ENCODE measurements at regions not wholly inside any gene's neighbourhood (a gene's known extent, or its start where the extent isn't known, plus 50 kb on each side); places are given as distances from the start of the nearest gene placed in this dataset.

DNA sequence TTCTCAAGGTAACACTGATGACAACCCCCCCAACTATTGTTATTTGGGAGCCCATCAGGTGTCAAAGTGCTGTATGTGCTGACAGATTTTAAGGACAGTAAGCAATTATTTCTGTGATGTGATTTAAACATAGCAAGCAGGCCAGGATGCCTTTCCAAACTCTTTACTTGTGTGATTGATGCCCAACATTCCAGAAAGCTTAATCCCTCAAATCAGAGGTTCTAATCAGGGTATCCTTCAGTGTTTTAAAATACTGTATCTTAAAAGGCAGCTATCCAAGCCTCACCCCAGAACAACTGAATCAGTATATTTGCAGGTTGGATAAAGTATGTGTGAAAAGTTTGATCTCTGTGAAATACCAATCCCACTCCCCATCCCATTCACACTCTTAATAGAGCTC is 119.7 kb downstream of the GASK1B start:
- Histone ChIP-seq H3K4me3 (ENCODE audit: low read length) (no peak overlapping the region), H3K27ac (ENCODE audit: low read length) (no peak overlapping the region), H3K9me3 (ENCODE audit: control insufficient read depth, insufficient read depth, low read length) (no peaks in the 10 kb centered on the region), H3K4me1 (ENCODE audit: control insufficient read depth, insufficient read depth, low read length) (no peaks in the 10 kb centered on the region), H3K36me3 (ENCODE audit: control insufficient read depth, insufficient read depth, low read length) (no peaks in the 10 kb centered on the region), H3K27me3 (ENCODE audit: control insufficient read depth, insufficient read depth, low read length) (no peaks in the 10 kb centered on the region)
- TF ChIP-seq, protein P1, sequence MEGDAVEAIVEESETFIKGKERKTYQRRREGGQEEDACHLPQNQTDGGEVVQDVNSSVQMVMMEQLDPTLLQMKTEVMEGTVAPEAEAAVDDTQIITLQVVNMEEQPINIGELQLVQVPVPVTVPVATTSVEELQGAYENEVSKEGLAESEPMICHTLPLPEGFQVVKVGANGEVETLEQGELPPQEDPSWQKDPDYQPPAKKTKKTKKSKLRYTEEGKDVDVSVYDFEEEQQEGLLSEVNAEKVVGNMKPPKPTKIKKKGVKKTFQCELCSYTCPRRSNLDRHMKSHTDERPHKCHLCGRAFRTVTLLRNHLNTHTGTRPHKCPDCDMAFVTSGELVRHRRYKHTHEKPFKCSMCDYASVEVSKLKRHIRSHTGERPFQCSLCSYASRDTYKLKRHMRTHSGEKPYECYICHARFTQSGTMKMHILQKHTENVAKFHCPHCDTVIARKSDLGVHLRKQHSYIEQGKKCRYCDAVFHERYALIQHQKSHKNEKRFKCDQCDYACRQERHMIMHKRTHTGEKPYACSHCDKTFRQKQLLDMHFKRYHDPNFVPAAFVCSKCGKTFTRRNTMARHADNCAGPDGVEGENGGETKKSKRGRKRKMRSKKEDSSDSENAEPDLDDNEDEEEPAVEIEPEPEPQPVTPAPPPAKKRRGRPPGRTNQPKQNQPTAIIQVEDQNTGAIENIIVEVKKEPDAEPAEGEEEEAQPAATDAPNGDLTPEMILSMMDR (IDR thresholded peaks at IDR 0.05) = no peak
- Mint-ChIP-seq H3K4me3 (no peak overlapping the region), H3K4me1 (no peaks in the 10 kb centered on the region), H3K36me3 (no peaks in the 10 kb centered on the region), H3K9me3 (peaks cover 10 to 14% of the 10 kb centered on the region in 2 donors), H3K27ac (no peak overlapping the region), H3K27me3 (ENCODE audit: low read depth in 2 of 2) (no peaks in the 10 kb centered on the region)
- DNase-seq = no peak
- ATAC-seq = no peak
- intact Hi-C loops (cut with micrococcal nuclease) = no loop called here

DNA sequence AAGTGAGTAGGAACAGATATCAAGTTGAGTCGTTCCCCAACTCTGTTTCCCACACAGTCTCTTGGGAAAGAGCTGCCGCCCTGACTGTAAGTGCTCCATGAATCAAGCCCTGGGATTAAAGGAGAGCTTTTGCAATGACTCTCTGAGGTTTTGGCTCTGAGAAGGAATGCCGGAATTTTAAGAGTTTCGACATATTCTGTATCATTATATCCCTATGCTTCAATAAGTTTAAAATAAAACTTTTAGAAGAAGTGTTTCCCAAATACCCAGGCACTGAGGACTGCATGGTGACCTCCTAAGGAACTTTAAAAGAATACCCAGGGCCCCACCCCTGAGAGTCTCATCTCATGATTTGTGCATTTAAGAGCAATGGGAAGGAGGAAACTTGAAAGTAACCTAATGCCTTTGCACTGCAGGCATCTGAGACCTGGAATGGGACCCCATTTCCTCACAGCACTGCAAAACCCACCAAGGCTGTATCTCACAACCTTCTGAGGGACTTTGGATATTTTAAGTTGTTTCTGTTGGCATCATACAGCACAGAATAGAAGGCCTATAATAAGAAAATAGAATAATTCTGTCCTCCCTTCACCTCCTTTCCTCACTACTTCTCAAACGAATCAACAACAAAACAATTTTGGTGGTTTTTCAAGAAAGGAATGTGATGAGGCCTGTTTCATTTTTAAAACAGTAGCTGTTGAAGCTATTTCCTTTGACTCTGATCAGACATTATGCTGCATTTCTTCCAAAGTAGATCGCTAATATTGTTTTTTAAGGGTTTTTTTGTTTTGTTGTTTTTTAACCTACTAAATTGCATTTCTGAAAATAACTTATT is 121.2 kb downstream of the GASK1B start:
- no peak overlapping the region for H3K4me3 ChIP-seq (ENCODE audit: low read length)
- Mint-ChIP-seq H3K4me3 (no peak overlapping the region), H3K9me3 (peaks cover 5 to 11% of the 10 kb centered on the region in 2 donors), H3K4me1 (no peaks in the 10 kb centered on the region), H3K27ac (no peak overlapping the region), H3K27me3 (ENCODE audit: low read depth in 2 of 2) (no peaks in the 10 kb centered on the region), H3K36me3 (no peaks in the 10 kb centered on the region)
- TF ChIP-seq, protein P1 (IDR thresholded peaks at IDR 0.05) = no peak
- DNase-seq (no peak), ATAC-seq (no peak)
- no peak overlapping the region for H3K27ac ChIP-seq (ENCODE audit: low read length)
- no peaks in the 10 kb centered on the region for H3K27me3 ChIP-seq (ENCODE audit: control insufficient read depth, insufficient read depth, low read length)
- H3K36me3 ChIP-seq (ENCODE audit: control insufficient read depth, insufficient read depth, low read length) = no peaks in the 10 kb centered on the region
- H3K9me3 ChIP-seq (ENCODE audit: control insufficient read depth, insufficient read depth, low read length) = no peaks in the 10 kb centered on the region
- no peaks in the 10 kb centered on the region for H3K4me1 ChIP-seq (ENCODE audit: control insufficient read depth, insufficient read depth, low read length)
- 70% methylated on average over 2 of the region's 6 CpGs for WGBS (ENCODE audit: insufficient coverage)
- intact Hi-C loops (cut with micrococcal nuclease) = no loop called here

DNA sequence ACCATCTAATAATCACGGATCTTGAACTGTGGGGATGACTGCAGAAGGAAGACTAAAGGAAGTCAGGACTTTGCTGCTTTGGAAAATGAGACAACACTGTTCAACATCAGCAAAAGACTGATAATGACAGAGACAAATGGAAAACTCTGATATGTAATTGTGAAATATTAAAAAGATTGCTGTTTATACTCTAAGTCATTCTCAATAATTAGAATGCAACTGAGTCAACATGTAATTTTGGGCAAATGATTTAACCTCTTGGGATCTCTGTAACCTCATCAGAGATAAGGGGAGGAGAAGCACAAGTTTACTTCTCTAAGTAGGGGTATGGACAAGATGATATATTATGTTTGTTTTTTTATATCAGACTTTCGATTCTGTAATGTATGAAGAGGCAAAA is 121.9 kb downstream of the GASK1B start:
- 78% methylated on average over 1 of the region's 2 CpGs for WGBS (ENCODE audit: insufficient coverage)
- no peak for ATAC-seq
- Mint-ChIP-seq H3K36me3 (no peaks in the 10 kb centered on the region), H3K4me1 (no peaks in the 10 kb centered on the region), H3K9me3 (peaks cover 8 to 13% of the 10 kb centered on the region in 2 donors), H3K27ac (no peak overlapping the region), H3K27me3 (ENCODE audit: low read depth in 2 of 2) (no peaks in the 10 kb centered on the region), H3K4me3 (no peak overlapping the region)
- Histone ChIP-seq H3K36me3 (ENCODE audit: control insufficient read depth, insufficient read depth, low read length) (no peaks in the 10 kb centered on the region), H3K4me3 (ENCODE audit: low read length) (no peak overlapping the region), H3K9me3 (ENCODE audit: control insufficient read depth, insufficient read depth, low read length) (no peaks in the 10 kb centered on the region), H3K4me1 (ENCODE audit: control insufficient read depth, insufficient read depth, low read length) (no peaks in the 10 kb centered on the region), H3K27ac (ENCODE audit: low read length) (no peak overlapping the region), H3K27me3 (ENCODE audit: control insufficient read depth, insufficient read depth, low read length) (no peaks in the 10 kb centered on the region)
- TF ChIP-seq, protein P1 (IDR thresholded peaks at IDR 0.05) = no peak
- intact Hi-C loops (cut with micrococcal nuclease) = no loop called here
- no peak for DNase-seq

DNA sequence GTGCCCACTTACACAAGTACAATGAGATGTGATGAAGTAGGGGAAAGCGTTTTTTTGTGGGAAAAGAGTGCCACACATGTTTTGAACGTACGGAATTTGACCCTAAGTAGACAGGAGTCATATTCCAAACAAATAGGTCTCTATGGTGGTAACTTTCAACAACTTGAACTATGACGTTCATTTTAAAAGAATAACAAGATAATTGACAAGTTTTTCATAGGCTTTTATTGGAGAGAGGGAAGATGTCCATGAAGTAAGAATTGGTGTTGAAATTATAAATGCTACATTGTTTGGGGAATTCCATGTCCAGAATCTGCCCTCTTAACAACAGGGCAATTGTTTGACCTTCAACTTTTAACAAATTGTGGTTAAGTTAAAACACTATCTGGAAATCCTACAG is 126.5 kb downstream of the GASK1B start:
- 98% methylated on average over 4 of the region's 4 CpGs for WGBS (ENCODE audit: insufficient coverage)
- peaks cover 9 to 10% of the 10 kb centered on the region in 2 donors for H3K9me3 Mint-ChIP-seq
- DNase-seq = no peak
- H3K36me3 Mint-ChIP-seq = no peaks in the 10 kb centered on the region
- no peaks in the 10 kb centered on the region for H3K36me3 ChIP-seq (ENCODE audit: control insufficient read depth, insufficient read depth, low read length)
- no peaks in the 10 kb centered on the region for H3K27me3 ChIP-seq (ENCODE audit: control insufficient read depth, insufficient read depth, low read length)
- no peak overlapping the region for H3K4me3 ChIP-seq (ENCODE audit: low read length)
- no peak overlapping the region for H3K27ac Mint-ChIP-seq
- H3K4me1 ChIP-seq (ENCODE audit: control insufficient read depth, insufficient read depth, low read length) = no peaks in the 10 kb centered on the region
- ATAC-seq = no peak
- H3K27me3 Mint-ChIP-seq (ENCODE audit: low read depth in 2 of 2) = no peaks in the 10 kb centered on the region
- no peak overlapping the region for H3K4me3 Mint-ChIP-seq
- H3K9me3 ChIP-seq (ENCODE audit: control insufficient read depth, insufficient read depth, low read length) = no peaks in the 10 kb centered on the region
- intact Hi-C loops (cut with micrococcal nuclease) = no loop called here
- TF ChIP-seq, protein P1 (IDR thresholded peaks at IDR 0.05) = no peak
- H3K4me1 Mint-ChIP-seq = no peaks in the 10 kb centered on the region
- H3K27ac ChIP-seq (ENCODE audit: low read length) = no peak overlapping the region
